ENCODE measurements at regions not wholly inside any gene's neighbourhood (a gene's known extent, or its start where the extent isn't known, plus 50 kb on each side); places are given as distances from the start of the nearest gene placed in this dataset.

DNA sequence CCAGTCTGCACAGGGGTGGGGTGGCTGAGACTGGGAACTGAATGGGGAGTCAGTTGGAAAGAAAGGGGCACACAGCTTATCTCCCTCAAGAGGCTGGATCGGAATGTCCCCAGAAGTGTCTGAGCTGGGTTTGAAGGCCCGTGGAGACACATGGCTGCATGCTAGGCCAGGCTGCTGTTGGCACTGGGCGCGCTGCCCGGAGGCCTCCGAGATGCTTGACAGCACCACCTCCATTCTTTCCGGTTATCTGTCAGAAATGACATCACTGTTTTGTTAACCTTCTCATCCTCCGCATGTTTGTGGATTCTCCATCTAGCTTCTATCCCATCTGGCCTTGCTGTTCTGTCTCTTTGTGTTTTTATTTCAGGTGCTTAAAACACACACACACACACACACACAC, 85.5 kb downstream of the APIP start:
- Histone ChIP-seq H3K9me3 (ENCODE audit: control insufficient read depth in 1 of 2, low read length in 2 of 2) (no peaks in the 10 kb centered on the region), H3K36me3 (ENCODE audit: control insufficient read depth in 1 of 2, insufficient read depth in 2 of 2, low read length in 2 of 2) (no peaks in the 10 kb centered on the region), H3K27ac (ENCODE audit: low read depth, low read length) (no peak overlapping the region), H3K4me1 (ENCODE audit: control insufficient read depth in 1 of 2, insufficient read depth in 2 of 2, low read length in 2 of 2) (peaks cover 9 to 12% of the 10 kb centered on the region in 2 donors), H3K4me3 (ENCODE audit: low read depth in 1 of 2, low read length in 2 of 2) (no peak overlapping the region), H3K9ac (ENCODE audit: low read depth in 1 of 2, low read length in 2 of 2) (no peak overlapping the region), H3K27me3 (ENCODE audit: control insufficient read depth in 1 of 2, insufficient read depth in 2 of 2, low read length in 2 of 2) (no peaks in the 10 kb centered on the region)

DNA sequence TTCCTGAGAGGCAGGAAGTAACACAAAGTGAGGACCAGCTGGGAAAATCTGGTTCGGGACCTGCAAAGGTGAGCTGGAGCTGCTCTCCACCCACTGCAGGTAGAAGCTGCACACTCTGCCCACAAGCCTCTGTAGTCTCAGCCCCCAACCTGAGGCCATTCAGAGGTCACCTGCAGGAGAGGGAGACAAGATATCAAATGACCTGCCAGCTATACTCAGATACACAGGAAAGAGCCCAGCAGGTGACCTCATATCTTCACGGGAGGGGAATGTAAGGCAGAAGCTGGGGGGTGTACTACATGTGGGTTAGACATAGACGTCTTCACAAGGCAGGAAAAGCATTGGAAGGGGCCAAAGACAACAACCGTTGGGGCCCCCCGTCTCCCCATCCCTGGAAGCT, 86.1 kb downstream of the APIP start:
- Histone ChIP-seq H3K9ac (ENCODE audit: low read depth in 1 of 2, low read length in 2 of 2) (no peak overlapping the region), H3K36me3 (ENCODE audit: control insufficient read depth in 1 of 2, insufficient read depth in 2 of 2, low read length in 2 of 2) (no peaks in the 10 kb centered on the region), H3K27me3 (ENCODE audit: control insufficient read depth in 1 of 2, insufficient read depth in 2 of 2, low read length in 2 of 2) (no peaks in the 10 kb centered on the region), H3K27ac (ENCODE audit: low read depth, low read length) (no peak overlapping the region), H3K4me3 (ENCODE audit: low read depth in 1 of 2, low read length in 2 of 2) (no peak overlapping the region), H3K4me1 (ENCODE audit: control insufficient read depth in 1 of 2, insufficient read depth in 2 of 2, low read length in 2 of 2) (peaks cover 14 to 18% of the 10 kb centered on the region in 2 donors), H3K9me3 (ENCODE audit: control insufficient read depth in 1 of 2, low read length in 2 of 2) (no peaks in the 10 kb centered on the region)

GRCh38 chr11:34827228-34827627, 89.0 kb downstream of the APIP start:
- Histone ChIP-seq H3K4me1 (ENCODE audit: control insufficient read depth in 1 of 2, insufficient read depth in 2 of 2, low read length in 2 of 2) (peaks cover 20 to 28% of the 10 kb centered on the region in 2 donors), H3K4me3 (ENCODE audit: low read depth in 1 of 2, low read length in 2 of 2) (no peak overlapping the region), H3K27me3 (ENCODE audit: control insufficient read depth in 1 of 2, insufficient read depth in 2 of 2, low read length in 2 of 2) (no peaks in the 10 kb centered on the region), H3K9ac (ENCODE audit: low read depth in 1 of 2, low read length in 2 of 2) (no peak overlapping the region), H3K9me3 (ENCODE audit: control insufficient read depth in 1 of 2, low read length in 2 of 2) (no peaks in the 10 kb centered on the region), H3K36me3 (ENCODE audit: control insufficient read depth in 1 of 2, insufficient read depth in 2 of 2, low read length in 2 of 2) (no peaks in the 10 kb centered on the region), H3K27ac (ENCODE audit: low read depth, low read length) (no peak overlapping the region)

- Histone ChIP-seq H3K36me3 (ENCODE audit: control insufficient read depth in 1 of 2, insufficient read depth in 2 of 2, low read length in 2 of 2) (no peaks in the 10 kb centered on the region), H3K4me3 (ENCODE audit: low read depth in 1 of 2, low read length in 2 of 2) (no peak overlapping the region), H3K27me3 (ENCODE audit: control insufficient read depth in 1 of 2, insufficient read depth in 2 of 2, low read length in 2 of 2) (no peaks in the 10 kb centered on the region), H3K9ac (ENCODE audit: low read depth in 1 of 2, low read length in 2 of 2) (no peak overlapping the region), H3K4me1 (ENCODE audit: control insufficient read depth in 1 of 2, insufficient read depth in 2 of 2, low read length in 2 of 2) (peaks cover 20 to 28% of the 10 kb centered on the region in 2 donors), H3K27ac (ENCODE audit: low read depth, low read length) (peak overlapping the region; percentile 62), H3K9me3 (ENCODE audit: control insufficient read depth in 1 of 2, low read length in 2 of 2) (no peaks in the 10 kb centered on the region)
Observed at GRCh38 chr11:34826384-34826726, 89.8 kb downstream of the APIP start.

DNA sequence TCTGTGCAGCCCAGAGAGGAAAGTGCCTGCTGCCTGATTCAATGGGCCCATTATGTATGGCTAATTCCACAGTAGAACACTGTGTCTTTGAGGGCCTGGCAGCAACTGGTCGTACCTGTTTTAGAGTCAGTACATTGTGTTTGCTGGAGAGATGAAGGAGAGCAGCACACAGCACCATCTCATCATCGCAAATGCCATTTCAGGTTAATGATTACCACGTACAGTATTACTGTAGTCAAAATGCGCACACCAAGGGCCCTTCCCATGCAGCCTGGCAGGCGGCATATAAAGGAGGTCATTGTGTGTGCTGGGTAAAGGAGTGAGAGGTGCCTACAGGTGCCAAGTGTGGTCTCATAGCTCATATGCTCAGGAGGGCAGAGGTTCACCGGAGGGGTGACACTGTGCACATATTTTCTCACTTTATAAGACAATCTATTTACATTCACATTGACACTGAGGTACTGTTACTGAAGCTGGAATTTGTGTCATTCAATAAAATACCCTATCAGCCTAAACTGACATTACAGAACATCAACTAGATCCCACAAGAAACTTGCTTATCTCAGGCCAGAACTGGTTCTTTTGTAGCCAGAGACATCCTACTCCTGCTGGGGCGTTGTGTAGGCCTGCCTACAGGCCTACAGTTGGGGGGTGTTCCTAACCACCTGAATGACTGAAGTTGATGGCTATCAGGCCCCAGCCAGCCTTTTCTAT, 90.4 kb downstream of the APIP start:
- Histone ChIP-seq H3K4me1 (ENCODE audit: control insufficient read depth in 1 of 2, insufficient read depth in 2 of 2, low read length in 2 of 2) (peaks cover 20 to 28% of the 10 kb centered on the region in 2 donors), H3K36me3 (ENCODE audit: control insufficient read depth in 1 of 2, insufficient read depth in 2 of 2, low read length in 2 of 2) (no peaks in the 10 kb centered on the region), H3K9me3 (ENCODE audit: control insufficient read depth in 1 of 2, low read length in 2 of 2) (no peaks in the 10 kb centered on the region), H3K27me3 (ENCODE audit: control insufficient read depth in 1 of 2, insufficient read depth in 2 of 2, low read length in 2 of 2) (no peaks in the 10 kb centered on the region), H3K27ac (ENCODE audit: low read depth, low read length) (peak overlapping the region; percentile 62), H3K9ac (ENCODE audit: low read depth in 1 of 2, low read length in 2 of 2) (no peak overlapping the region), H3K4me3 (ENCODE audit: low read depth in 1 of 2, low read length in 2 of 2) (no peak overlapping the region)

GRCh38 chr11:34825315-34825669, 90.9 kb downstream of the APIP start:
- Histone ChIP-seq H3K36me3 (ENCODE audit: control insufficient read depth in 1 of 2, insufficient read depth in 2 of 2, low read length in 2 of 2) (no peaks in the 10 kb centered on the region), H3K4me3 (ENCODE audit: low read depth in 1 of 2, low read length in 2 of 2) (no peak overlapping the region), H3K4me1 (ENCODE audit: control insufficient read depth in 1 of 2, insufficient read depth in 2 of 2, low read length in 2 of 2) (peaks cover 20 to 28% of the 10 kb centered on the region in 2 donors), H3K9me3 (ENCODE audit: control insufficient read depth in 1 of 2, low read length in 2 of 2) (no peaks in the 10 kb centered on the region), H3K27ac (ENCODE audit: low read depth, low read length) (no peak overlapping the region), H3K27me3 (ENCODE audit: control insufficient read depth in 1 of 2, insufficient read depth in 2 of 2, low read length in 2 of 2) (no peaks in the 10 kb centered on the region), H3K9ac (ENCODE audit: low read depth in 1 of 2, low read length in 2 of 2) (no peak overlapping the region)

- Histone ChIP-seq H3K4me1 (ENCODE audit: control insufficient read depth in 1 of 2, insufficient read depth in 2 of 2, low read length in 2 of 2) (peaks cover 20 to 28% of the 10 kb centered on the region in 2 donors), H3K36me3 (ENCODE audit: control insufficient read depth in 1 of 2, insufficient read depth in 2 of 2, low read length in 2 of 2) (no peaks in the 10 kb centered on the region), H3K4me3 (ENCODE audit: low read depth in 1 of 2, low read length in 2 of 2) (no peak overlapping the region), H3K27ac (ENCODE audit: low read depth, low read length) (no peak overlapping the region), H3K27me3 (ENCODE audit: control insufficient read depth in 1 of 2, insufficient read depth in 2 of 2, low read length in 2 of 2) (no peaks in the 10 kb centered on the region), H3K9ac (ENCODE audit: low read depth in 1 of 2, low read length in 2 of 2) (no peak overlapping the region), H3K9me3 (ENCODE audit: control insufficient read depth in 1 of 2, low read length in 2 of 2) (no peaks in the 10 kb centered on the region)
Observed at GRCh38 chr11:34824425-34824824, 91.8 kb downstream of the APIP start.

DNA sequence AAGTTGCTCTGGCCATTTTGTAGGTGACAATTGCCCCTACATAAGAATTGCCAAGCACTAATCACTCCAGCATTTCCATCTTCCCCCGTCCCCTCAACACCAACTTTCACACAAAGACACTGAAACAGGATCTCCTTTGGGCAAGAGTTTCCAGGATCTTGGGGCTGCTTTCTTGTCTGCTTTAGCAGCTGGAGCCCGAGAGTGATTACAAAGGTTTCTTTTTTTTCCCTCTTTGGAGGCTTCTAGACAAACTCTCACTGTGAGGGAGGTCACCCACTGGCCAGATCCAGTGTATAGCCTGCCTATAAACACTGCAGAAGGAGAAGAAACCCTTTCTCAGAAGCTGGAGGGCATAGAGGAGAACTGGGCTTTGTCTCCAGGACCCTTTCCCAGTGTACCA, 92.5 kb downstream of the APIP start:
- no peak overlapping the region for H3K27ac ChIP-seq (ENCODE audit: low read depth, low read length)
- no peak overlapping the region for H3K9ac ChIP-seq (ENCODE audit: low read depth in 1 of 2, low read length in 2 of 2)
- H3K4me1 ChIP-seq (ENCODE audit: control insufficient read depth in 1 of 2, insufficient read depth in 2 of 2, low read length in 2 of 2), result peaks cover 20 to 28% of the 10 kb centered on the region in 2 donors

DNA sequence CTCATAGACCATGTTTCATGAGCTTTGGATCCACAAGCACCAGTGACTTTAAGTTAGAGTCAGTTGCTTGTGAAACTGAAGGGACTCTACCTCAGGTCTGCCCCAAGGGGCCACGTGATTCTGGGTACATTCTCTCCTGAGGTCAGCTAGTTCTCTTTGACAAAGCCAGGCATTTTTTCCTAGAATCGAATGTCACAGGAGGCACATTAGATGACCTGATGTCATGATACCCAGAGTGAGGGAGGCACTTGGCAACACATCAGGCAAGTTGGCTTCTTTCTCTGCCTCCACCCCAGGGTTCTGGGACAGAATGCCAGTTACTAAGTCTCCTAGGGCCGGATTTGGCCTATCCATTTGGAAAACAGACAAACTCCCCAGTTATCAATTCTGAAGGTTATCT, 93.0 kb downstream of the APIP start:
- Histone ChIP-seq H3K9me3 (ENCODE audit: control insufficient read depth in 1 of 2, low read length in 2 of 2) (no peaks in the 10 kb centered on the region), H3K36me3 (ENCODE audit: control insufficient read depth in 1 of 2, insufficient read depth in 2 of 2, low read length in 2 of 2) (no peaks in the 10 kb centered on the region), H3K27ac (ENCODE audit: low read depth, low read length) (no peak overlapping the region), H3K27me3 (ENCODE audit: control insufficient read depth in 1 of 2, insufficient read depth in 2 of 2, low read length in 2 of 2) (no peaks in the 10 kb centered on the region), H3K4me3 (ENCODE audit: low read depth in 1 of 2, low read length in 2 of 2) (no peak overlapping the region), H3K9ac (ENCODE audit: low read depth in 1 of 2, low read length in 2 of 2) (no peak overlapping the region), H3K4me1 (ENCODE audit: control insufficient read depth in 1 of 2, insufficient read depth in 2 of 2, low read length in 2 of 2) (peaks cover 20 to 28% of the 10 kb centered on the region in 2 donors)

More for the DNA sequence above, 92.5 kb downstream of the APIP start:
- H3K27me3 ChIP-seq (ENCODE audit: control insufficient read depth in 1 of 2, insufficient read depth in 2 of 2, low read length in 2 of 2), result no peaks in the 10 kb centered on the region
- H3K4me3 ChIP-seq (ENCODE audit: low read depth in 1 of 2, low read length in 2 of 2), result no peak overlapping the region
- no peaks in the 10 kb centered on the region for H3K9me3 ChIP-seq (ENCODE audit: control insufficient read depth in 1 of 2, low read length in 2 of 2)
- H3K36me3 ChIP-seq (ENCODE audit: control insufficient read depth in 1 of 2, insufficient read depth in 2 of 2, low read length in 2 of 2), result no peaks in the 10 kb centered on the region

DNA sequence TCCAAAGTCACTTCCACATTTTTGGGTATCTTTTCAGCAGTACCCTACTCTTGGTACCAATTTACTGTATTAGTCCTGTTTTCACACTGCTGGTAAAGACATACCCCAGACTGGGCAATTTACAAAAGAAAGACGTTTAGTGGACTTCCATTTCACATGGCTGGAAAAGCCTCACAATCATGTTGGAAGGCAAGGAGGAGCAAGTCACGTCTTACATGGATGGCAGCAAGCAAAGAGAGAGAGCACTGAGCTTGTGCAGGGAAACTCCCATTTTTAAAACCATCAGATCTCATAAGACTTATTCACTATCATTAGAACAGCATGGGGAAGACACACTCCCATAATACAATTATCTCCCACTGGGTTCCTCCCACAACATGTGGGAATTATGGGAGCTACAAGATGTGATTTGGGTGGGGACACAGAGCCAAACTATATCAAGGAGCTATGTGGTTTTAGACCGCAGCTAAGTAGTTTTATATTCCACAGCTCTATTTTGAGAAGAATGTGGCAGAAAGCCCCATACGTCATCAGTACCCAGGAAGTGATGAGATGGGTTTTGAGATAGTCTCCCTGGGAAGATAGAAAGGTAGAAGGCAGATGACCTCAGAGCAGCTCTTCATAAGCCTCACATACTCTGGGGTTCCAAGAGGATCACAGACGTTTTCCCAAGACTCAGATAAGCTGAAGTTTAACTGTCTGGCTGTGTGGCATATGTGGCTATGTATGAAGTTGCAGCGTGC, 96.3 kb downstream of the APIP start:
- Histone ChIP-seq H3K9me3 (ENCODE audit: control insufficient read depth in 1 of 2, low read length in 2 of 2) (no peaks in the 10 kb centered on the region), H3K27ac (ENCODE audit: low read depth, low read length) (no peak overlapping the region), H3K9ac (ENCODE audit: low read depth in 1 of 2, low read length in 2 of 2) (no peak overlapping the region), H3K4me1 (ENCODE audit: control insufficient read depth in 1 of 2, insufficient read depth in 2 of 2, low read length in 2 of 2) (peaks cover 4 to 9% of the 10 kb centered on the region in 2 donors), H3K4me3 (ENCODE audit: low read depth in 1 of 2, low read length in 2 of 2) (no peak overlapping the region), H3K36me3 (ENCODE audit: control insufficient read depth in 1 of 2, insufficient read depth in 2 of 2, low read length in 2 of 2) (no peaks in the 10 kb centered on the region), H3K27me3 (ENCODE audit: control insufficient read depth in 1 of 2, insufficient read depth in 2 of 2, low read length in 2 of 2) (no peaks in the 10 kb centered on the region)
